HG03095 (cell line): ENCODE measurements at regions not wholly inside any gene's neighbourhood (a gene's known extent, or its start where the extent isn't known, plus 50 kb on each side); places are given as distances from the start of the nearest gene placed in this dataset.

Source experiments
- ATAC-seq: cut with Tn5 transposase; IDR thresholded peaks from one replicate; pipeline ENCODE4 v1.9.1; 2021; ENCODE audit warnings: moderate library complexity; ENCODE audit not compliant: unreplicated experiment

DNA sequence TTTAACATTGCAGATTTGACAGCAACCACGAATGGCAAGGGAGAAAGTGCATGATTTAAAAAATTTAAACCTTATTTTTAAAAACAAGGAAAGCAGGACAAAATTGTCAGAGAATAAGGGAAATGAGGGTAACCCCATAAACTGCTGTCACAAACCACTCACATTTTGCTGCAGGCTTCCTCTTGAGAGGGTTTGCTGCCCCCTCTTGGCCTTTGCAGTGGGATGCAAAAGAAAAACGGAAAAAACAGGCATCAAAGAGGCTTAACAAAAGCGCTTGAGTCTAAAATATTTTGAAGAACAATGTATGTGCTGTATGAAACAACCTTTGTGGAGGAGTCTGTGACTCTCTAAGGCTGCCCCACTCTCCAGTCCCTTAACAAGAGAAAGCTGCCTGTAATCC is 91.6 kb downstream of the TMX3 start:
- ATAC-seq, result no peak

GRCh38 chr18:68611311-68611710 is 103.6 kb downstream of the TMX3 start:
- ATAC-seq, result no peak

DNA sequence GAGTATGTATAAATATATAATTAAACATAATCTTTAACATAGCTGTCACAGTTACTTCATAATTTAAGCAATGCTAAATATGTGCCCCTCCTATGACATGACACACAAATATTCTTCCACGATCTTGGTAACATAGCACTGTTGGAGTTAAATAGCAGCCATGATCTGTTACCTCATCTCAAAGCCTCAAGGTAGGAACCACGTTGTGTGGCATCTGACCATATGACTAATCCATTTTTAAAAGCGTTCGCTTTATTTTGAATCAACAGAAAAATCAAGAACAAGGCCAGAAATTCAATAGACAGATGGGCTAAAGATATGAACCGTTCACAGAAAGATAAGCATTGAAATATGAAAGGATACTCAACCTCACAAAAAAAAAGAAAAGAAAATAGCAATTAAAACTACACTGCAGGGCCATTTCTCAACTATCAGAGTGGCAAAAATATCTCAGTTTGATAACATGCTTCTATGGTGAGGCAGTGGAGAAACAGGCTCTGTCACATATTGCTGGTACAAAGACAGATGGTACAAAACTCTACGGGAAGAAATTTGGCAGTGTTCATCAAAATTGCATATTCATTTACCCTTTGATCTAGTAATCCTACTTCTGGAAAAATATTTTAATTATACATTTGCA is 105.9 kb downstream of the TMX3 start:
- ATAC-seq, result no peak

GRCh38 chr18:68607852-68608251 is 107.1 kb downstream of the TMX3 start:
- no peak for ATAC-seq

- no peak for ATAC-seq
Observed at GRCh38 chr18:68604256-68604655, 110.7 kb downstream of the TMX3 start.

DNA sequence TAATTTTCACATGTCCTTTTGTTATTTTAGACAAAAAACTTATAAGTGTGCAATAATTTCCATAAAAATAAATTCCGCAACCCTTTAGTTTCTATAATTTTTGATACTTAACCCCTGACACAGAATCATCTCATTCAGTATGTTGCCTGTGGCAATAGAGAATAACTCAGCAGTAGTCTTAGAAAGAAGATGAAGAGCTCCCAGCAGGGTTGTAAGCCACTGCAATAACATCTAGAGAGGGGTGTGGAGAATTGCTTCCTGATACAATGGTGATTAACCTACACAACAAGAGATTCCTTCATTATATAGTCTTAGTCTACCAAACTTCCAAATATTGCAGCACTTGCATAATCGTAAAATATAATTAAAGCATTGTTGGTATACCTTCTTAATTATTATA is 118.9 kb downstream of the TMX3 start:
- ATAC-seq, result no peak

GRCh38 chr18:68588169-68588568 is 126.7 kb downstream of the TMX3 start:
- ATAC-seq, result no peak

- ATAC-seq, result no peak
Observed at GRCh38 chr18:68583685-68584084, 131.2 kb downstream of the TMX3 start.

- no peak for ATAC-seq
Observed at GRCh38 chr18:68574311-68574710, 140.6 kb downstream of the TMX3 start.

- ATAC-seq, result no peak
Observed at GRCh38 chr18:68569936-68570335, 145.0 kb downstream of the TMX3 start.

GRCh38 chr18:68568364-68569155 is 146.3 kb downstream of the TMX3 start:
- no peak for ATAC-seq

DNA sequence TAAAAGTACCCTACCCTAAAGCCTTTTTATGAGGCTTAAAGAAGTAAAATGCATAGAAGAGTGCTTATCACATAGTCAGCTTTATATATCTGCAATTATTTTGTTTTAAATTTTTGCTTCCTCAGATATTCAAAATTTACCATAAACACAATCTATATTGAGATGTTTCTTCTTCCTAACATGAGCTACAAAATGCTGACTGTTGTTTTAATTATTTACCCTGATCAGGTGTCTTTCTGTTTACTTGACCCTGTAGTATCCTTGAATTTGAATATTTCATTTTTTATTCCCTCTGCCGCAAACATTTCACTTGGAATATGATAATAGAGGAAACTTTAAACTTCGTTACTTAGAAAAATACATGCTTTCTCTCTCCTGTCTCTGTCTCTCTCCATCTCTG is 147.9 kb downstream of the TMX3 start:
- no peak for ATAC-seq

- ATAC-seq, result no peak
Observed at GRCh38 chr18:68564961-68565360, 149.9 kb downstream of the TMX3 start.

DNA sequence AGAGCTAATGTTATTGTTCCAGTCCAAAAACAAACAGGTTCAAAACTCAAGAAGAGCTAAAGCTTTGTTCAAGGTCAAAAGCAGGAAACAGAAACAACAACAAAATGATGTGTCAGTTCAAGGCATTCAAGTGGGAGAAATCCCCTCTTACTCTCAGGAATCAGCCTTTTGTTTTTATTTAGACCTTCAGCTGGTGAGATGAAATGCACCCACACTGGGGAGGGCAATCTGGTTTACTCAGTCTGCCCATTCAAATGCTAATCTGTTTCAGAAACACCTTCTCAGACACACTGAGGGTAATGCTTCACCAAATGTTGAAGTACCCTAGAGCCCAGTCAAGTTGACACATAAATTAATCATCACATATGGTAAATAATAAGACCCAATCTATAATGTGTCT is 150.6 kb downstream of the TMX3 start:
- no peak for ATAC-seq

DNA sequence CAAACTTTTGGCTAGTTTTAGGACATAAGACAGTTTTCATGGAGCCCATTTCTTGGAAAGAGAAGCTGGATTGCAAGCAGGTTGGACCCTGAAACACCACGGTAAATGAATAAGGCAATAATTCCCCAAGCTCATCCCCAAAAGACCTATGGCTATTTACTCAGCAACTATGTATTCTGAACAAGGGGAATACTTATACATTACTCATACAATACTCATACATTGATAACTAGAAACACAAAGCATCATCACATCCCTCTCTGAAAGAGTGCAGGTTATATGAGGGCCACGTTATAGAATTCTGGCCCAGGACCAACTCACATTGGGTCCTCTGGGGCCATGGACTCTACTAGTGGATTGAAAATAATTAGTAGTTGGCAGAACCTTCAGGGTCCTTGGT is 154.8 kb downstream of the TMX3 start:
- no peak for ATAC-seq

GRCh38 chr18:68557183-68557582 is 157.7 kb downstream of the TMX3 start:
- ATAC-seq, result no peak

DNA sequence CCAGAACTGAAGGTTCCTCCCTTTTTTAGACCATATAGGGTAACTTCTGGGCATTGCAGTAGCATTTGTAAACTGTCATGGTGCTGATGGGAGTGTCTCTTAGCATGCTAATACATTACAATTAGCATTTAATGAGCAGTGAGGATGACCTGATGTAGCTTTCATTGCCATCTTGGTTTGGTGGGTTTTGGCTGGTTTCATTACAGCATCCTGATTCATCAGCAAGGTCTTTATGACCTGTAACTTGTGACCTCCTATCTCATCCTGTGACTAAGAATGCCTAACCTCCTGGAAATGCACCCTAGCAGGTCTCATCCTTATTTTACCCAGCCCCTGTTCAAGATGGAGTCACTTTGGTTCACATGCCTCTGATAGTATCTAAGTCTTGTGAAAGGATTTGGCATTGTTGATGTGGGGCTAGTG is 159.0 kb downstream of the TMX3 start:
- no peak for ATAC-seq

DNA sequence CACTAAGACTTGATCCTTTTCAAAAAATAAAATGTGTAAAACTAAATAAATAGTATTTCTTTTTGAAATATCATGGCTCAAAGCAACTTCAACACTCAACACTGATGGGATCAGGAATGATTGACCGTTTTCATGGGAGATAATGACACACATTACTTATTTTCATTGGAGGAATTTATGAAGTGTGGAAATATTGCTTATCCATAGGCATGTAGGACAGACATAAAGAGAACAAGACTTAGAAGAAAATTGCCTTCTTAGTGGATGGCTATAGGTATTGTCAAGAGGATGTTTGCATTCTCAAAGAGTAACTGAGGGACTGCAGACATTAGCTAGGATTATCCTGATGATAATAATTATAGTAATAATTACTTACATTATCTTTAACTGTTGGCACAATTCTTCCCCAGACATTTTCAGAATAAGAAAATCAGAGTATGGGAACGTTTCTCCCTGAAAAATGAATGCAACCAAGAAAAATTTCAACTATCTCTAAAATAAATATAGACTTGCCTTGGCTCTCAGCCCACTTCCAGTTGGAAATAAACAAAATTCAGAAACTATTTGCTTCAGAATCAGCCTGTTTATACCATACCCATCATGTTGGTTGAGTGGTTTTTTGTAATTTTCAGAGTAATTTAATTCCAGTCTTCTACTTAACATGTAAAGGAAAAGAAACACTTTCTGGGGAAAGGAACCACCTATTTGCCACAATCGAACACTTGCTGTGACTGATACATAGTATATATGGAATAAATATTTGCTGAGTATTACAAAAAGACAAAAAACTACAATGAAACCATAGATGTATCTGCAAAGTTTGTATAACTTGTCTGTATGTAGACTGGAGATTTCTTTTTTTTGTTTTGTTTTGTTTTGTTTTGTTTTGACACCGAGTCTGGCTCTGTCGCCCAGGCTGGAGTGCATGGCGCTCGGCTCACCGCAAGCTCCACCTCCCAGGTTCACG is 165.7 kb downstream of the TMX3 start:
- no peak for ATAC-seq

GRCh38 chr18:68543344-68543743 is 171.6 kb downstream of the TMX3 start:
- ATAC-seq, result no peak

DNA sequence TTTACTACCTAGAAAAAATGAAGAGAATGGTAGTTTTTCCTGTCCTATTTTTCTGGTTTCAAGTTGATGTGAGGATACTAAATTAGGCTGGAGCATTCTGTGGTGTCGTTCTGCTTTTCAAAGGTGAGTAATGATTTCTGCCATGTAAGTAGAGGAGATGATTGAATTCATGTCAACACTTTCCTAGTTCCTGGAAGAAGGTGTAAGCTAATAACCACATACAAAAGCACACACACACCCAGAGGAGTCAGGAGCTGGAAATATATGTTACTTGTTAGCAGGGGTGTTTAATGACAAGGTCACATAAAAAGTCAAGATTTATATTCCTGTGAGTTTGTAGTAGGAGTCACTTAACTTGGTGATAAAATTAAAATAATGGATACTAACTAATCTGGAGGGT is 172.1 kb downstream of the TMX3 start:
- no peak for ATAC-seq

GRCh38 chr18:68533641-68534040 is 181.3 kb downstream of the TMX3 start:
- no peak for ATAC-seq
